ENCODE measurements at regions not wholly inside any gene's neighbourhood (a gene's known extent, or its start where the extent isn't known, plus 50 kb on each side); places are given as distances from the start of the nearest gene placed in this dataset.

- no peaks in the 10 kb centered on the region for H3K27me3 ChIP-seq (ENCODE audit: insufficient read depth, low read length)
- WGBS (ENCODE audit: extremely low coverage, insufficient read length, low lambda C conversion rate): no CpG with 5 or more reads among the region's 19 CpGs
- no peak overlapping the region for H2BK15ac ChIP-seq (ENCODE audit: low read depth, low read length)
- H2BK20ac ChIP-seq (ENCODE audit: low read depth, low read length, poor library complexity, severe bottlenecking): no peak overlapping the region
- no peak overlapping the region; the same call in 1 of the 2 replicates for H3K14ac ChIP-seq (ENCODE audit: insufficient read depth, low read length)
- no peaks in the 10 kb centered on the region for H3K79me2 ChIP-seq (ENCODE audit: insufficient read depth, low read length)
- no peak overlapping the region for H2BK12ac ChIP-seq (ENCODE audit: insufficient read length, low read depth, low read length)
- Mint-ChIP-seq H3K9me3 (no peaks in the 10 kb centered on the region), H3K4me3 (no peak overlapping the region), H3K27ac (no peak overlapping the region), H3K4me1 (peaks cover 0 to 3% of the 10 kb centered on the region in 2 experiments; a peak in 1 of 4 replicates), H3K27me3 (ENCODE audit: low read depth) (no peaks in the 10 kb centered on the region; the same call in 1 of the 2 replicates), H3K36me3 (ENCODE audit: insufficient read depth in 1 of 3, low read depth in 3 of 3) (peaks cover 0 to 1% (median 0%) of the 10 kb centered on the region in 3 experiments; a peak in 1 of 7 replicates)
- H4K91ac ChIP-seq (ENCODE audit: insufficient read length, low read depth, low read length): no peak overlapping the region
- no peak overlapping the region for H3K27ac ChIP-seq (ENCODE audit: insufficient read length, low read depth, low read length)
- no peaks in the 10 kb centered on the region for H4K20me1 ChIP-seq (ENCODE audit: control insufficient read depth, insufficient read depth, insufficient read length)
- H3K4ac ChIP-seq (ENCODE audit: low read depth, low read length): no peak overlapping the region
- no peak overlapping the region for H3K23ac ChIP-seq (ENCODE audit: insufficient read length, low read depth, low read length)
- no peak overlapping the region for H2BK120ac ChIP-seq (ENCODE audit: low read depth, low read length, poor library complexity, severe bottlenecking)
- no peak overlapping the region for H3K18ac ChIP-seq (ENCODE audit: insufficient read length, low read depth, low read length)
- peak; percentile 62 for DNase-seq
- H3K23me2 ChIP-seq (ENCODE audit: insufficient read length, low read depth, low read length, poor library complexity, severe bottlenecking): peaks cover 3% of the 10 kb centered on the region
- H4K5ac ChIP-seq (ENCODE audit: insufficient read length, low read depth, low read length): no peak overlapping the region
- H3K4me1 ChIP-seq (ENCODE audit: insufficient read depth, low read length): no peaks in the 10 kb centered on the region
- no peak overlapping the region for H3K56ac ChIP-seq (ENCODE audit: insufficient read length, low read depth, low read length)
- H3T11ph ChIP-seq (ENCODE audit: low read length): no peak overlapping the region
- H3K9ac ChIP-seq (ENCODE audit: extremely low read depth, insufficient read length, low read length): no peak overlapping the region
- no peak overlapping the region for H2AFZ ChIP-seq (ENCODE audit: low read length)
- no peak overlapping the region for H3K4me2 ChIP-seq (ENCODE audit: insufficient read depth, insufficient read length, low read length)
- peak; percentile 60; the same call in 2 of the 3 replicates for TF ChIP-seq CTCF (conservative IDR thresholded peaks at IDR 0.05)
- no peak overlapping the region for H4K8ac ChIP-seq (replicated peaks; ENCODE audit: insufficient read length, low read depth, low read length)
- no peak overlapping the region for H2BK5ac ChIP-seq (ENCODE audit: insufficient read length, low read length)
- H3K79me1 ChIP-seq (ENCODE audit: insufficient read depth, low read depth, low read length, poor library complexity, severe bottlenecking): no peaks in the 10 kb centered on the region
- H3K9me3 ChIP-seq (ENCODE audit: control insufficient read depth, low read depth, low read length): no peaks in the 10 kb centered on the region
- no peak overlapping the region for H2AK5ac ChIP-seq (ENCODE audit: insufficient read length, low read length)
These were observed 234.2 kb upstream of the ADAMTS16 start for GRCh38 chr5:4905674-4906520.

All from H9 (cell line).